H1 (cell line): ENCODE measurements at regions not wholly inside any gene's neighbourhood (a gene's known extent, or its start where the extent isn't known, plus 50 kb on each side); places are given as distances from the start of the nearest gene placed in this dataset.

Experiments used
- CHD2 ChIP-seq: IDR thresholded peaks from 2 replicates; pipeline ENCODE4 v1.6.1; 2012; ENCODE audit warnings: low read length, improper control_type of control experiment
- FOSL1 ChIP-seq: IDR thresholded peaks from 2 replicates; pipeline ENCODE4 v1.6.1; 2011; ENCODE audit warnings: mild to moderate bottlenecking, low read depth, low read length, moderate library complexity; ENCODE audit not compliant: insufficient read depth
- SIN3A ChIP-seq, 2 experiments: IDR thresholded peaks in 1 of 2; conservative IDR thresholded peaks in 1 of 2; 2 replicates each; pipeline ENCODE4 v1.6.1; 2011 to 2012; ENCODE audit warnings: low read length in 2 of 2, improper control_type of control experiment in 1 of 2, low read depth in 1 of 2, mild to moderate bottlenecking in 1 of 2
- SRF ChIP-seq: IDR thresholded peaks from 2 replicates; pipeline ENCODE4 v1.6.1; 2011; ENCODE audit warnings: mild to moderate bottlenecking, low read depth, low read length, moderate library complexity
- TF ChIP-seq, protein P1 (sequence below), 3 experiments: IDR thresholded peaks; 1 replicate in 2 of 3; 2 replicates in 1 of 3; pipeline versions ENCODE4 v1.5.1 to v1.6.1; 2011; ENCODE audit warnings: low read length in 3 of 3, mild to moderate bottlenecking in 3 of 3, inconsistent platforms in 2 of 3, low read depth in 1 of 3, moderate library complexity in 1 of 3; ENCODE audit not compliant: insufficient read depth in 1 of 3; ENCODE audit errors: control extremely low read depth in 1 of 3
- TF ChIP-seq, protein P2 (sequence below): IDR thresholded peaks from 2 replicates; pipeline ENCODE4 v1.6.1; 2012; ENCODE audit warnings: inconsistent platforms

DNA sequence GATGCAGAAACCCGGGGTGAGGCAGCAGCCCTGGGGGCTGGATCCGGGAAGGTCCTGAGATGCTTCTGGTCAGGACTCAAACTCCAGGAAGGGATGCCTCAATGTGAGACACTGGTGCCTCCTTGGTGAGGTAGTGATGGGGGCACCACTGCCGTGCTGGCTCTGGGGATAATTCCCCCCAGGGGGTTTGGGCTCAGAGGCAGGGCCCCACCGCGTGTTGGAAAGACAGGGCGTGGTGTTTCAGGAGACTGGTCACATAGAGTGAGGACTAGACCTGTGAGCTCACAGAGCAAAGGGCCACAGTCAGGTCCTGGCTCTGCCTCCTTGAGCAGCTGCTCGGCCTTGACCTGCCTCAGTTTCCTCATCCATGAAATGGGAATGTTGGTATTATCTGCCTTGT lies 361.9 kb downstream of the GLRX3 start (continued):
- TF ChIP-seq, protein P1, sequence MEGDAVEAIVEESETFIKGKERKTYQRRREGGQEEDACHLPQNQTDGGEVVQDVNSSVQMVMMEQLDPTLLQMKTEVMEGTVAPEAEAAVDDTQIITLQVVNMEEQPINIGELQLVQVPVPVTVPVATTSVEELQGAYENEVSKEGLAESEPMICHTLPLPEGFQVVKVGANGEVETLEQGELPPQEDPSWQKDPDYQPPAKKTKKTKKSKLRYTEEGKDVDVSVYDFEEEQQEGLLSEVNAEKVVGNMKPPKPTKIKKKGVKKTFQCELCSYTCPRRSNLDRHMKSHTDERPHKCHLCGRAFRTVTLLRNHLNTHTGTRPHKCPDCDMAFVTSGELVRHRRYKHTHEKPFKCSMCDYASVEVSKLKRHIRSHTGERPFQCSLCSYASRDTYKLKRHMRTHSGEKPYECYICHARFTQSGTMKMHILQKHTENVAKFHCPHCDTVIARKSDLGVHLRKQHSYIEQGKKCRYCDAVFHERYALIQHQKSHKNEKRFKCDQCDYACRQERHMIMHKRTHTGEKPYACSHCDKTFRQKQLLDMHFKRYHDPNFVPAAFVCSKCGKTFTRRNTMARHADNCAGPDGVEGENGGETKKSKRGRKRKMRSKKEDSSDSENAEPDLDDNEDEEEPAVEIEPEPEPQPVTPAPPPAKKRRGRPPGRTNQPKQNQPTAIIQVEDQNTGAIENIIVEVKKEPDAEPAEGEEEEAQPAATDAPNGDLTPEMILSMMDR (IDR thresholded peaks at IDR 0.05; ENCODE audit: control extremely low read depth in 1 of 3, insufficient read depth in 1 of 3, low read depth in 1 of 3, low read length in 3 of 3), result no peak
- no peak for TF ChIP-seq SRF
- no peak for TF ChIP-seq FOSL1
- no peak for TF ChIP-seq CHD2
- no peak for TF ChIP-seq SIN3A (conservative IDR thresholded peaks at IDR 0.05 in 1 of 2, IDR thresholded peaks at IDR 0.05 in 1 of 2; ENCODE audit: low read depth in 1 of 2, low read length in 2 of 2)
- TF ChIP-seq, protein P2, sequence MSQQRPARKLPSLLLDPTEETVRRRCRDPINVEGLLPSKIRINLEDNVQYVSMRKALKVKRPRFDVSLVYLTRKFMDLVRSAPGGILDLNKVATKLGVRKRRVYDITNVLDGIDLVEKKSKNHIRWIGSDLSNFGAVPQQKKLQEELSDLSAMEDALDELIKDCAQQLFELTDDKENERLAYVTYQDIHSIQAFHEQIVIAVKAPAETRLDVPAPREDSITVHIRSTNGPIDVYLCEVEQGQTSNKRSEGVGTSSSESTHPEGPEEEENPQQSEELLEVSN, result no peak
